Stimulated activated CD8-positive, alpha-beta memory T cell treated with anti-CD3 and anti-CD28 coated beads, Interleukin-15, amount 100 ng/mL, for 48 hours (primary cell): ENCODE measurements at regions not wholly inside any gene's neighbourhood (a gene's known extent, or its start where the extent isn't known, plus 50 kb on each side); places are given as distances from the start of the nearest gene placed in this dataset.
"Not testable (repeated sequence)": the region's sequence is repeated elsewhere in the genome, so short reads cannot be mapped to it uniquely, and the experiment has no call there.

Experiments
- DNase-seq, 2 donors: peaks; one replicate each; pipeline ENCODE4 v3.0.0-alpha.2; 2020; ENCODE audit warnings: low read depth in 2 of 2

- DNase-seq: no peak
These were observed 190.9 kb downstream of the XPNPEP1 start for GRCh38 chr10:109732254-109732965.

- not testable (repeated sequence) for DNase-seq
These were observed 193.4 kb downstream of the XPNPEP1 start for GRCh38 chr10:109729895-109730294.

GRCh38 chr10:109727436-109727835, 195.9 kb downstream of the XPNPEP1 start:
- DNase-seq: no peak

DNA sequence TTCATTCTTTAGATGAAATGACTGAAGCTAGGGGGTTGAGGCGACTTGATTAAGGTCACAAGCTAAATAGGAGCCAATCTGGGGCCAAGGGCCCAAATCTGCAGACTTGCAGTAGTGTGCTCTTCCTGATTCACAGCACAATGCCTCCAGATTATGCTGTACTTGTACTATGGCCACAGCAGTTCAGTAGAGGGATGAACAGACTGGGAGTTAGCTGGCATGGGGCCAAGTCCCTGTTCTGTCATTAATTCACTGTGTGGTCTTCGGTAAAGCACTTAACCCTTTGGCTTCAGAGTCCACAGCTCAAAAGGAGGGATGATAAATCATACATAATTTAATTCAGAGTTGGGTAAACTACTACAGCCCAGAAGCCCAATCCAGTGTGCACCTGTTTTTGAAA, 196.8 kb downstream of the XPNPEP1 start:
- no peak for DNase-seq

GRCh38 chr10:109723305-109723704, 200.0 kb downstream of the XPNPEP1 start:
- DNase-seq: no peak

GRCh38 chr10:109721453-109722064, 201.8 kb downstream of the XPNPEP1 start:
- DNase-seq: no peak

- DNase-seq: no peak
These were observed 217.2 kb downstream of the XPNPEP1 start for GRCh38 chr10:109706026-109706560.

DNA sequence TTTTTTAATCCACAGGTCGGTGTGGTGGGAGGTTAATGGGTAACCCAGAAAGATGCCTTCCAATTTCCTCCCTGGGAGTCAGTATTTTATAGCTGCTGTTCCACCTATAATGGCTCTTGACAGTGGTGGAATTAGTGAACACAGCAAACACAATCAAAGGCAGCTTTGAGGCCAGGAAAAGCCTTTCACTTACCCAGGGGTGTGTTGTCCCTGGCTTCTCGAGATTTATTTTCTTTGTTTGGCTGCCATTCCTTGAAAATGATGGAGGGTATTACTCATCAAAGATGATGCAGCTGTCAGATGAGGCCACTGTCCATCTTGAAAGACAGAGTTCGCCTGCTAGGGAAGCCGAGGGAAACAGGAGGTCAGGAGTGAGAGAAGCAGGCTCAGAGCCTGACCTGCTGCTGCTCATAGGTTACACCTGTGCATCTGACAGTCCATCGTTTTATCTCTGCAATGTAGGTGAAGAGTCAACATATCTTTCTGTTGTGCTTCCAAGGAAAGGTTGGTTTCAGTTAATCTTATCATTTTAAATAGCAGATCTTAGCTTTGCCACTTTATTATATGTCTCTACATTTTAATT, 221.6 kb downstream of the XPNPEP1 start:
- no peak for DNase-seq

- DNase-seq: no peak
These were observed 224.2 kb downstream of the XPNPEP1 start for GRCh38 chr10:109698882-109699664.

DNA sequence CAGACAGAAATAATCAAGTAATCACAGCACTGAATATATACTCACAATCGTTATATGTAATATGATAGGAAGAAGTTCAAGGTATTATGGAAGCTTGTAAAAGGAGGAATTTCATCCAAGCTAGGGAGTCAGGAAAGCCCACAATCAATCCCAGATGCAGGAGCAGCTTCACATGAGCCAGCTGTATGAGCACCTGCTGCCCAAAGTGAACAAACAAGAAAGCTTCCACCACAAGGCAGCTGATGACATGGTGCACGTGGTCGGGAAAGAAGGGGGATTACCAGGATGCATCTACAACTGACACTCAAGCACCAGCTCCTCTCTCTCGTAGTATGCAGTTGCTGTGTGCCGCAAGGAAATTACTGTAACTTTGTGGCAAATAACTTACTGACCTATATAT, 225.2 kb downstream of the XPNPEP1 start:
- DNase-seq: no peak

DNA sequence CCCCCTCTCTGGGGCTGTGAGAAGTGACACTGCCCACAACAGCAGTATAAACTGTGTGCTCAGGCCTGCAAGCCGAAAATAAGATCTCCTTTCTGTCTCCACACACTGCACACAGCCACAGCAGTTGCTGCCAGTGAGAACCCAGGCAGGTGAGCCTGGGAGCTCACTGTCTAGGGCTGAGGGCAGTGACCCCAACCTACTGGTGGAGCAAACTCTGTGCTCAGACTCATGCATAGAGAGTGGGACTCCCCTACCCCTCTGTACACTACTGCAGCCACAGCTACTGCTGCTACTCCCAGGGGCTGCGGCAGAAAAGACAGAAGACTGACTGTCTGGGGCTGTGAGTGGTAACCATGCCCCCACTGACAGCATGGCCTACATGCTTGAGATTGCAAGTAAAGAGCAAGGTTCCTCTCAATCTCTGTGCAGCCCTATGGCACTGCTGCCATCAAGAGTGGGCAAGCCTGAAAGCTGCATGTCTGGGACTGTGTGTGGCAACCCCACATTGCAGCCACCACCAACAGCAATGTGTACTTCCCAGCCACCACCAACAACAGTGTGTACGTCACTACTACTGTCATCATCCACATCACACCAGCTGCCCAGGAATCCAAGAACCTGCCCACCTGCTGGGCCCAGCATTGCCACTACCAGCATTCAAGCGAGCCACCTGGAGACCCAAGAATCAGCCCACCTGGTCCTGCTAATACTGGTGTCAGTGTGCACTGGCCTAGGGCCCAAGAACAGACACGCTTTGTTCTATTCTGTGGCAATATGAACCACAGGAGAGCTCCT, 226.1 kb downstream of the XPNPEP1 start:
- no peak for DNase-seq

GRCh38 chr10:109696462-109696861, 226.8 kb downstream of the XPNPEP1 start:
- no peak for DNase-seq

- DNase-seq: no peak
These were observed 227.3 kb downstream of the XPNPEP1 start for GRCh38 chr10:109695988-109696387.

DNA sequence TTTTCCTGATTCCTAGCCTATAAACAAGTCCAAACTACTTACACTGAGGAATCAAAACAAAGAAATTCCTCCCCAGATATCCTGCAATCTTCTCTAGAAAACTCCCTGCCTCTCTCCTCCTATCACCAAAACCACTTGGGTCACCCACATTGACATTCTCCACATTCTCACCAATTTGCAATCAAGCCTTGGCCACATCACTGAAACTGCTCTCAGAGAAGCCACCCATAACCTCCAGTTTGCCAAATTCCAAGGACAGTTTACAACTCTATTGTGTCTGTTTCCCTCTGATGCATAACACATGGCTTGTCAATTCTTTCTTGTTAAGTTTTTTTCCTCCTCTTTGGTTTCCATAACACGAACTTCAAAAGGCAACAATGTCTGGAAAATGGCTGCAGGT, 233.5 kb downstream of the XPNPEP1 start:
- no peak for DNase-seq

- DNase-seq: no peak
These were observed 243.8 kb downstream of the XPNPEP1 start for GRCh38 chr10:109679478-109679877.

- no peak for DNase-seq
These were observed 244.5 kb downstream of the XPNPEP1 start for GRCh38 chr10:109678857-109679256.

DNA sequence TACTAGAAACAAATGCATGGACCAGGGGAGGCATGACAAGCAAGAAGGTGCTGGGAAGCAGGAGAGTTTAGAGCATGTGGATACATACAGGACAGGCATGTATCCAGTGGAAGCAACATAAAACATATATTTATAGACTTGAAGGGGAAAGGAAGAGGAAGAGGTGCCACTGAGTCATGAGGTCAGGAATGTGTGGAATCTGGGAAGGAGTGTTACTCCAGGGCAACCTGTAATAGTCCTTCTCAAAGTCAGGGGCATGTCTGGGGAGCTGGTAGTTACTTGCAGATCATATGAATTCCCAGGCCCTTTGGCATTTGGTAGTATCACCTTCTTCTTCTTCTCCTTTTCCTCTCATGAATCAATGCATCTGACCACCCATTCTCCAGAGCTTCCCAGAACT, 246.6 kb downstream of the XPNPEP1 start:
- DNase-seq: no peak

- DNase-seq: no peak
These were observed 254.6 kb downstream of the XPNPEP1 start for GRCh38 chr10:109668703-109669102.

GRCh38 chr10:109668154-109668665, 255.1 kb downstream of the XPNPEP1 start:
- DNase-seq: no peak

GRCh38 chr10:109665321-109665720, 258.0 kb downstream of the XPNPEP1 start:
- no peak for DNase-seq

- no peak for DNase-seq
These were observed 258.8 kb downstream of the XPNPEP1 start for GRCh38 chr10:109664554-109664953.
